HG02981 (cell line): ENCODE measurements at regions not wholly inside any gene's neighbourhood (a gene's known extent, or its start where the extent isn't known, plus 50 kb on each side); places are given as distances from the start of the nearest gene placed in this dataset.

Experiments
- ATAC-seq: cut with Tn5 transposase; IDR thresholded peaks from one replicate; pipeline ENCODE4 v1.9.1; 2021; ENCODE audit warnings: mild to moderate bottlenecking, moderate library complexity; ENCODE audit not compliant: unreplicated experiment

- ATAC-seq: no peak
Measured at GRCh38 chr11:45449036-45449601, 163.0 kb upstream of the SYT13 start.

GRCh38 chr11:45448561-45448960, 162.4 kb upstream of the SYT13 start:
- ATAC-seq: no peak

- no peak for ATAC-seq
Measured at GRCh38 chr11:45446998-45447397, 160.9 kb upstream of the SYT13 start.

GRCh38 chr11:45446434-45446833, 160.3 kb upstream of the SYT13 start:
- ATAC-seq: no peak

- no peak for ATAC-seq
Measured at GRCh38 chr11:45444796-45445195, 158.7 kb upstream of the SYT13 start.

- no peak for ATAC-seq
Measured at GRCh38 chr11:45440111-45440510, 154.0 kb upstream of the SYT13 start.

GRCh38 chr11:45436966-45437365, 150.8 kb upstream of the SYT13 start:
- no peak for ATAC-seq

- ATAC-seq: no peak
Measured at GRCh38 chr11:45436118-45436517, 150.0 kb upstream of the SYT13 start.

GRCh38 chr11:45435706-45436105, 149.6 kb upstream of the SYT13 start:
- no peak for ATAC-seq

GRCh38 chr11:45432910-45433309, 146.8 kb upstream of the SYT13 start:
- ATAC-seq: no peak

- no peak for ATAC-seq
Measured at GRCh38 chr11:45432100-45432499, 146.0 kb upstream of the SYT13 start.

- no peak for ATAC-seq
Measured at GRCh38 chr11:45431046-45432018, 145.2 kb upstream of the SYT13 start.

- ATAC-seq: no peak
Measured at GRCh38 chr11:45430361-45430760, 144.2 kb upstream of the SYT13 start.

- ATAC-seq: no peak
Measured at GRCh38 chr11:45429719-45430118, 143.6 kb upstream of the SYT13 start.

- ATAC-seq: no peak
Measured at GRCh38 chr11:45428541-45429230, 142.5 kb upstream of the SYT13 start.

- no peak for ATAC-seq
Measured at GRCh38 chr11:45428116-45428515, 142.0 kb upstream of the SYT13 start.

GRCh38 chr11:45424411-45425180, 138.5 kb upstream of the SYT13 start:
- ATAC-seq: no peak

GRCh38 chr11:45423475-45424120, 137.5 kb upstream of the SYT13 start:
- ATAC-seq: no peak

- no peak for ATAC-seq
Measured at GRCh38 chr11:45423036-45423435, 136.9 kb upstream of the SYT13 start.

- ATAC-seq: no peak
Measured at GRCh38 chr11:45414088-45414487, 127.9 kb upstream of the SYT13 start.
